Epithelial cell of prostate (primary cell): ENCODE measurements at regions not wholly inside any gene's neighbourhood (a gene's known extent, or its start where the extent isn't known, plus 50 kb on each side); places are given as distances from the start of the nearest gene placed in this dataset.
"Not testable (repeated sequence)": the region's sequence is repeated elsewhere in the genome, so short reads cannot be mapped to it uniquely, and the experiment has no call there.

Experiments used
- DNase-seq: peaks from one replicate; pipeline ENCODE4 v3.0.0-alpha.2; 2011; ENCODE audit warnings: low read depth, low spot score
- H3K27ac ChIP-seq: fragments of 450-650 bp; 2 replicates; pipeline ENCODE4 v1.5.1; 2017; ENCODE audit warnings: mild to moderate bottlenecking

DNA sequence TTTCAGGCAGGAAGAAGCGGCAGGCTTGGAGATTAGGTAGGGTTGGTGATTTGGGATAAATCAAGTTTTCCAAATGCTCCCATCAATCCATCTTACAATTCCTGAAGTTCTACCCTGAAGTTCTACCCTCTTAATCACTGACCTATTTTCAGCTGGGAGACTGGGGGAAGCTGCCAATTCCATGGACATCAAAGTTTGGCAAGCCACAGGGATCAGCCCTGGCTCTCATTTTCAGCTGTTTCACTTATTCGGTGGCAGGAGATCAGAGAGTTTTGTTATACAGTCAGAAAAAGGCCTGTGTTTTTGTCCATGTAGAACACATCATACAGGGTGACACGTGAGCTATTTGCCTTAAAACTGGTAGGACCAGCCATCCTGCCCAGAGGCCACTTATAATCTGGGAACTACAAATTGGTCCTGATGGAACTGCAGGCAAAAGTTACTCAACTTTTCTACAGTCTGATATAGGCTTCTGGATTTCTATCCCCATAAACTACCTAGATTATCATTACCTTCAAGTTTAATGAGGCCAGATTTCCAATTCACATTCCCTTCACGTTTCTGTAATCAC, 112.9 kb upstream of the ZNF746 start:
- no peak overlapping the region for H3K27ac ChIP-seq
- DNase-seq: no peak

DNA sequence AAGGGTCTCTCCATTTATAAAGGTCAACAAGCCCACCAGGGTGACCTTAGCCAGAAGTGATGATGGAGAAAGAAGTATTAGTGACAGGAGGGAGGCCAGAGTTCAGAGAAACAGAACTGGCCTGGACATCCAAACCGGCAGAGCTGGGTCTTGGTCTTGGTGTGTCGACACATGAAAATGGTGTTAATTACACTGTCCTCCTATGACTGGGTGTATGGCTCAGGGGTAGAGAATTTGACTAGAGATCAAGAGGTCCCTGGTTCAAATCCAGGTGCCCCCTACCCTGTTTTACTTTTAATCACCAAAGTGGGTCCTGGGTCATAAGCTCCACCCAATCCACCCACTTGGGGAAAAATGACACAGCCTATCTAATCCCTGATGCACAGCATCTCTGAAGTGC, 110.6 kb upstream of the ZNF746 start:
- no peak overlapping the region for H3K27ac ChIP-seq
- no peak for DNase-seq

DNA sequence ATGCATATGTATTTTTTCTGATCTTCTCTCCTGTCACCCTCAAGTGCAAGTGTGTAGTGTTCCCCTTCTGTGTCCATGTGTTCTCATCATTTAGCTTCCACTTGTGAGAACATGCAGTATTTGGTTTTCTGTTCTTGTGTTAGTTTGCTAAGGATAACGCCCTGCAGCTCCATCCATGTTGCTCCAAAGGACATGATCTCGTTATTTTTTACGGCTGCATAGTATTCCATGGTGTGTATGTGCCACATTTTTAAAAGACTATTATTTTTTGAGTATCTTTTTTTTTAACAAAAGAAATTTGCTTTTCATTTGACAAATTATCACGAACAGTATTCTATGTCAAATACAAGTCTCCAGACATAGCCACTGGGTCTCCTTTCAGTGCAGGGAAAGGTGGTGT, 110.1 kb upstream of the ZNF746 start:
- no peak for DNase-seq
- no peak overlapping the region for H3K27ac ChIP-seq

DNA sequence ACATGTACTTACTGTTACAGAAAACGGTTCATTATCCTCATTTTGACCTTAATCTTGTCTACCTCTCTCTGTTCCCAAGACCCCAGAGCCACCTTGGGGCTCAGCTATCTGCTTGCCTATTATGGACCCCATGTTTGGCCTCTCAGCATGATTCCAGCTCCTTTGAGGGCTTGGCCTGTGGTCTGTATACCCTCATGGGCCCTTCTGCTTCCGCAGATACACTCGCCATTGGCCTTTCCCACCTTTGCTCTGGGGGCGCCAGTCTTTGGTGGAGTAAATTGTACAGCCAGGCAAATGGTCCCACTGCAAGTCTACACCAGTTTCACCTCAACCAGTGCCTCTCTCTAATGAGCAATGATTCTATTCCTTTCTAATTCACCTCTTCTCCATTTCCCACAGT, 109.2 kb upstream of the ZNF746 start:
- H3K27ac ChIP-seq: no peak overlapping the region
- no peak for DNase-seq

DNA sequence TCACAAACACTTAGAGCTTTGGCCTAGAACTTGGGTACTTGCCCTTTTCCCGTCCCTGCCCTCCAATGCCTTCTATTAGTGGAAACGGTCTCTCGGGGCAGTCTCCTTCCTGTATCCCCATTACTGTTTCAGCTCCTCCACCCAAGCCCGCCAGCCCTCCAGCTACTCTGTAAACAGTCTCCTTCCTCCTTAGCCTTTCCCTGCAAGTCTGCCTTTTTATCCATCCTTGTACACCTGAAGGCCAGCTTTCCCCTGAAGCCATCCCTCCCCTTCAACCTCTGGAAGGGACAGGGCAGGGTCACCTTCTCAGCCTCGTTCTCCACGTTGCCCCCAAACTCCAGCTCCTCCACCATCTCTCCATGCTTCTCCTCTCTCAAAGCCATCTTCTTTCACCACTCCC, 108.1 kb upstream of the ZNF746 start:
- DNase-seq: no peak
- no peak overlapping the region for H3K27ac ChIP-seq

DNA sequence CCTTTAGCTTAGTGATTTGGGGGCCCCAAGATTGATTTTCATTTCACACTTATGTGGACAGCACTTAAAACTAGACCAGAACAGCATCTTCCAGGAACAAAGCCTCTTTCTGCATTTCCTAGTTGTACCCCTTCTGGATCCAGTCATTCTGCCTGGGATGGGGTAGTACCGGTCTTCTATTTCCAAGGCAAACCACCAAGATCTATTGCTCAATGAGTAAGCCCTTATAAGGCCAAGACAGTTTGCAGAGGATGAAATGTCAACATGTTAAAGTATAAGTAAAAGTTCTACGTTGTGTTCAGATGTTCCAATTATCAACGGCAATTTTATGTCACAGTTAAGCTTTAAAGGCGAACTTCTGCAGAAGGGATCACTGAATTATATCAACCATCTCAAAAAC, 106.9 kb upstream of the ZNF746 start:
- DNase-seq: no peak
- no peak overlapping the region for H3K27ac ChIP-seq

DNA sequence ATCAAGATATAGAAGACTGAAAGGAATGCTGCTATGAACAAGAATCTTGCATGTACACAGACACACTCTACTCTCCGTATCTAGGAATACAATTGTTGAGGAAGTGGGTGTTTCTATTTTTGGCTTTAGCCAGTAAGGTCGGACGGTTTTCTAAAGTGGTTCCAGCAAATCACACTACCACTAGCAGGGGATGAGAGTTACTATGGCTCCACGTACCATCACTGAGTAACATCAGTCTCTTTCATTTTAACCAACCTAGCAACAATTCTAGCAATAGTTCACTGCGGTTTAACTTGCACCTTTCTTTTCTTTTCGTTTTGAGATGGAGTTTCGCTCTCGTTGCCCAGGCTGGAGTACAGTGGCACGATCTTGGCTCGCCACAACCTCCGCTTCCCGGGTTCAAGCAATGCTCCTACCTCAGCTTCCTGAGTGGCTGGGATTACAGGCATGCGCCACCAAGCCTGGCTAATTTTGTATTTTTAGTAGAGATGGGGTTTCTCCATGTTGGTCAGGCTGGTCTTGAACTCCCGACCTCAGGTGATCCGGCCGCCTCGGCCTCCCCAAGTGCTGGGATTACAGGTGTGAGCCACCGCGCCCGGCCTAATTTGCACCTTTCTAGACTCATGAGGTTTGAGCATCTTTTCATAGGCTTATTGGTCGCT, 103.2 kb upstream of the ZNF746 start:
- H3K27ac ChIP-seq, DNase-seq: not testable (repeated sequence)

DNA sequence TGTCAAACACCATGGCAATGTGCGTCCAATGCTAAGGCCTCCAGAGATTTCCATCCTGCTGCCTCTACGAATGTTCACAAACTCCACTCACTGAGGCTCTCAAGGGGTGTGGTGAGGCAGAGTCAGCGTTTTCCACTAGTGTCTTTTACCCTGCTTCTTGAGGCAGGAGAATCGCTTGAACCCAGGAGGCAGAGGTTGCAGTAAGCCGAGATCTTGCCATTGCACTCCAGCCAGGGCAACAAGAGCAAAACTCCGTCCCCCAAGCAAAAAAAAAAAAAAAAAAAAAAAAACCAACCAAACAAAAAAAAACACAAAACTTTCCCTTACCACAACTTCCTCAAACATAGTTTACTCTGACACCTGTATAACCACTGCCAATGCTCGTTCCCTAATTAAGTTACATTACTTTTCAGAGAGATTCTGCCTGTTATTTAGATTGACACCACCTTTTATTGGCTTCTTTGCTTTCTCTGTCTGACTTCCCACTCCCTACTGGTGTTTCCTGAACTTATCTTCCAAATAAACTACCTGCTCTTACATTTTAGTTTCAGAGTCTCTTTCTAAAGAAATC, 102.1 kb upstream of the ZNF746 start:
- no peak for DNase-seq
- H3K27ac ChIP-seq: no peak overlapping the region

DNA sequence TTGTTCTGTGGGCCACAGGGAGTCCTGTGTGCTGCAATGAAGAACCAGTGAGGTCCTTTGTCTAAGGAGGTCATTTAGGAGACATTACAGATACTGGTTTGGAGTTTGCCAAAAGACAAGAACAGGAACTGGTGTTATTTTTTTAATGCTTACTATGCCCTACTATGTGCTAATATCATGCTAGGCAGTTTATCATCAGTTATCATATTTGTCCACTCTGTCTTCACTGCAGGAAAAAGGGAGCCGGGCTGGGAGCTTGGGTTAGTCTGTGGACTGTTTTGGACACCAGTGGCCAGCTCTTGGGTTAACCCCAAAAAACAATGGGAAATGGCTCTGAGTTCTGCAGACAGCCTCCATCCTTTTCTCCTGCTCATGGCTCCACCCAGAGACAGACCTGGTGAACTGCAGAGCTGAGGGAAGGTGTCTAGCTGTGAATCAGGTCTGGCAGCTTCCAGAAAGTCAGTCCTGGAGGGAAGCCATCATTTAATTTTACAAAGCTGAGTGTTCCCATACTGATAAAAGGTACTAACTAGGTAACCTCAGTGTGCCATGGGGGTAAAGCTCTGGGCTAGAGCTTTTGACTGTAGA, 101.2 kb upstream of the ZNF746 start:
- DNase-seq: peak; percentile 10

DNA sequence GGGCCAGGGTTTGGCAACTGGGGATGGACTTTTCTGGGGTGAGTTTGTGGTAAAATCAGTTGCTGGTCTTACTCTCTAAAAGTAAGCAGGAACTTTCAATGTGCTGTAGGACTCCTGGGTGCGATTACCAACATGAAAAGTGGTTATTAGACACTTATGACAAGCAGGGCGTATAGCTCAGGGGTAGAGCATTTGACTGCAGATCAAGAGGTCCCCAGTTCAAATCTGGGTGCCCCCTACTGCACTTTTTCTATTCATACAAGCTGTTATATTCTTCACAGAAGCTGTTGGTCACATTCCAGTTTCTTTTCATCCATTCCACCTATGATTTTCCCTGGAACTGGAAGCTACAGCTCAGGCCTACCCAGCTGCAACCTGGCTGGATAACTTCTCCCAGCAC, 100.2 kb upstream of the ZNF746 start:
- not testable (repeated sequence) for H3K27ac ChIP-seq, DNase-seq

More for the DNA sequence above, 101.2 kb upstream of the ZNF746 start:
- no peak overlapping the region for H3K27ac ChIP-seq

DNA sequence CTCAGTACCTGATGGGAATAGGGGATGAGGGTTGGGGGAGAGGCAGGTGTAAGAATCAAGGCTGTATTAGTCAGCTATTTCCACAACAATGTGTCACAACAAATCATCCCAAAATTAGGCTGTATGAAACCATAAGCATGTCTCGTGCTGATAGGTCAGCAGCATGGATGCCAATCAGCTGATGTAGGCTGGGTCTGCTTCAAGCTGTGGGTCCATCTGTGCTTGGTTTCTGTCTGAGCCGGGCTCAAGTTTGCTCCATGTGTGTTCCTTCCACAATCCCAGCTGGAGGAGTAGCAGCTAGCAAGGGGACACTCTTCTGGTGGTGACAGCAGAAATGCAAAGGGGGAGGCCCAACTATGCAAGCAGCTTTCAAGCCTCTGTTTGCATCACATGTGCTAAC, 97.9 kb upstream of the ZNF746 start:
- no peak overlapping the region for H3K27ac ChIP-seq
- DNase-seq: no peak

DNA sequence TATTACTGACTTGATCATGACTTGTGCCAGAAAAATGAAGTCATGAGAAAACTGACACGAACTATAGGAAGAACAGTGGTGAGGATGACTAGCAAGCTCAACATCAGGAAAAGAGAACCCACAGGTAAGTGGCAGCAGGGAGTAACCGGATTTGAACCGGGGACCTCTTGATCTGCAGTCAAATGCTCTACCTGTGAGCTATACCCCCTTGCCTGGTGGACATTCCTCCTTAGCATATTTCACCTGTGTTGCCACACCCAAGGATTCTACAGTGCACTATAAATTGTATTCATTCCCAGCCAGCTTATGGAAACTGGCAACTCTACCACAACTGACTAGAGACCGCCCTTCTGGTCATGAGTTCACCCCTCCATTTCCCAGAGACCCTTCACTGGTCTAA, 97.5 kb upstream of the ZNF746 start:
- DNase-seq: no peak
- no peak overlapping the region for H3K27ac ChIP-seq

DNA sequence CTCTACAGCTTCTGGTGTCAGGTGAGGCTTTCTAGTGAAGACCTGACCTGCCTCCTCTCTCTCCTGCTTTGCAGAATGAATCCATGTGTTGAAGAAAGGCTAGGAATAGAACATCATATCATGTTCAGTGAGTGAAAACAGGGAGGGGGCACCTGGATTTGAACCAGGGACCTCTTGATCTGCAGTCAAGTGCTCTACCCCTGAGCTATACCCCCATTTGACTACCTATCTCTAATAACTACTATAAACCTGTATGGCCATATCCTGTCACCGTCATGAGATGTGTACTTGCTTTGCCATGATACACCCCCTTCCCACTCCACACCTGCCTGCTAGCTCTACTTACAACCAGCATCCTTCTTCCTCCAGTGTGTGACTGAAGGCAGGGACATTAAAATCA, 91.3 kb upstream of the ZNF746 start:
- H3K27ac ChIP-seq: no peak overlapping the region
- no peak for DNase-seq

DNA sequence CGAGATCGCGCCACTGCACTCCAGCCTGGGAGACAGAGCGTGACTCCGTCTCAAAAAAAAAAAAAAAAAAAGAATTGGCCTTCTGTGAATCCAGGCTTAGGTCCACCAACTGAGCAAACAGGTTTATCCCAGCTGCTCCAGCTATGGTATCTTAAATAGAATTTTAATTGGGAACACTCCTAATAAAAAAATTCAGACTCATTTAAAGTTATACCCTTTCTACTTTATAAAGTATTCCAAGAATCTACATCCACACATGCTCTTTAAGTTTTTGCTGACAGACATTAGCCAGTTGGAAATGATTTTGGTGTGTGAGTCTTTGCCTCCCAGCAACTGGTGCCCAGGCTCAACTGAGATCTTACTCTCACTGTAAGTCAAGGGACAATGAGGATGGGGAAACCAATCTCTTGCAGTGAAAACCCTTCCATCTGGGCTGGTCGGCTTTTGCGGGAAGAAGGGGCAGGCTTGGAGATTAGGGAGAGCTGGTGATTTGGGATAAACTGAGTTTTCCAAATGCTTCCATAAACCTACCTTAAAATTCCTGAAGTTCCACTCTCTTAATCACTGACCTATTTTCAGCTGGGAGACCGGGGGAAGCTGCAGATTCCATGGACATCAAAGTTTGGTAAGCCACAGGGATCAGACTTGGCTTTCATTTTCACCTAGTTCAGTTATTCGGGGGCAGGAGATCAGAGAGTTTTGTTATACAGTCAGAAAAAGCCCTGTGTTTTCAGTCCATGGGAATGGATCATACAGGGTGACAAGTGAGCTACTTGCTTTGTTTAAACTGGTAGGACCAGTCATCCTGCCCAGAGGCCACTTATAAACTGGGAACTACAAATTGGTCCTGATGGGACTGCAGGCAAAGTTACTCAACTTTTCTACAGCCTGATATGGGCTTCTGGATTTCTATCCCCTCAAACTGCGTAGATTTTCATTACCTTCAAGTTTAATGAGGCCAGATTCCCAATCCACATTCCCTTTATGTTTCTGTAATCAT, 89.3 kb upstream of the ZNF746 start:
- H3K27ac ChIP-seq: no peak overlapping the region
- DNase-seq: no peak

DNA sequence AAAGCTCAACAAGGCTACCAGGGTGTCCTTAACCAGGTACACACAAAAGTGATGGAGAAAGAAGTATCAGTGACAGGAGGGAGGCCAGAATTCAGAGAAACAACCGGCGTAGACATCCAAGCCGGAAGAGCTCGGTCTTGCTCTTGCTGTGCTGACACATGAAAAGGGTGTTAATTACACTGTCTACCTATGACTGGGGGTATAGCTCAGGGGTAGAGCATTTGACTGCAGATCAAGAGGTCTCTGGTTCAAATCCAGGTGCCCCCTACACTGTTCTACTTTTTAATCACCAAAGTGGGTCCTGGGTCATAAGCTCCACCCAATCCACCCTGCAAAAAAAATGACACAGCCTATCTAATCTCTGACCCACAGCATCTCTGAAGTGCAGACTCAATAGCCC, 86.9 kb upstream of the ZNF746 start:
- no peak overlapping the region for H3K27ac ChIP-seq
- DNase-seq: no peak

DNA sequence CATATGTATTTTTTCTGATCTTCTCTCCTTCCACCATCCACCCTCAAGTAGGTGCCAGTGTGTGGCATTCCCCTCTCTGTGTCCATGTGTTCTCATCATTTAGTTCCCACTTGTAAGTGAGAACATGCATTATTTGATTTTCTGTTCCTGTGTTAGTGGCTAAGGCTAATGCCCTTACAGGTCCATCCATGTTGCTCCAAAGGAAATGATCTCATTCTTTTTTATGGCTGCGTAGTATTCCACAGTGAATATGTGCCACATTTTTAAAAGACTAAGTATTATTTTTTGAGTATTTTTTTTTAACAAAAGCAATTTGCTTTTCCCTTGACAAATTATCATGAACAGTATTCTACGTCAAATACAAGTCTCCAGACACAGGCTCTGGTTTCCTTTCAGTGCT, 86.4 kb upstream of the ZNF746 start:
- H3K27ac ChIP-seq: no peak overlapping the region
- DNase-seq: no peak

DNA sequence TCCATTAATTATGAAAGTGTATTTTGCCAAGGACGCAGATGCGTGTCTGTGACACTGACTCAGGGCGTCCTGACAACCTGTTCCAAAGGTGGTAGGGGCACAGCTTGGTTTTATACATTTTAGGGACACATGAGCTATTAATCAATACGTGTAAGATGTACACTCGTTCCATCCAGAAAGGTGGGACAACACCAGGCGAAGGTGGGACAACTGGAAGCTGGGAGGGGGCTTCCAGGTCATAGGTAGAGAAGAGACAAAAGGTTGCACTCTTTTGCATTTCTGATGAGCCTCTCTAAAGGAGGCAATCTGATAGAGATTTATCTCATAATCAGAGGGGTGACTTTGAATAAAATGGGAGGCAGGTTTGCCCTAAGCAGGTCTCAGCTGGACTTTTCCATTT, 82.7 kb upstream of the ZNF746 start:
- H3K27ac ChIP-seq: no peak overlapping the region
- no peak for DNase-seq

DNA sequence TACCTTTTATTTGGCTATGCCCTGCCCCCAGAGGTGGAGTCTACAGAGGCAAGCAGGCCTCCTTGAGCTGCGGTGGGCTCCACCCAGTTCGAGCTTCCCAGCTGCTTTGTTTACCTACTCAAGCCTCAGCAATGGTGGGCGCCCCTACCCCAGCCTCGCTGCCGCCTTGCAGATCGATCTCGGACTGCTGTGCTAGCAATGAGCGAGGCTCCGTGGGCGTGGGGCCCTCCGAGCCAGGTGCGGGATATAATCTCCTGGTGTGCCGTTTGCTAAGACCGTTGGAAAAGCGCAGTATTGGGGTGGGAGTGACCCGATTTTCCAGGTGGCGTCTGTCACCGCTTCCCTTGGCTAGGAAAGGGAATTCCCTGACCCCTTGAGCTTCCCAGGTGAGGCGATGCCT, 81.8 kb upstream of the ZNF746 start:
- not testable (repeated sequence) for DNase-seq, H3K27ac ChIP-seq

DNA sequence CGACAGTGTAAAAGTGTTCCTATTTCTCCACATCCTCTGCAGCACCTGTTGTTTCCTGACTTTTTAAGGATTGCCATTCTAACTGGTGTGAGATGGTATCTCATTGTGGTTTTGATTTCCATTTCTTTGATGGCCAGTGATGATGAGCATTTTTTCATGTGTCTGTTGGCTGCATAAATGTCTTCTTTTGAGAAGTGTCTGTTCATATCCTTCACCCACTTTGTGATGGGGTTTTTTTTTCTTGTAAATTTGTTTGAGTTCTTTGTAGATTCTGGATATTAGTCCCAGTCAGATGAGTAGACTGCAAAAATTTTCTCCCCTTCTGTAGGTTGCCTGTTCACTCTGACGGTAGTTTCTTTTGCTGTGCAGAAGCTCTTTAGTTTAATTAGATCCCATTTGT, 76.8 kb upstream of the ZNF746 start:
- not testable (repeated sequence) for H3K27ac ChIP-seq, DNase-seq

DNA sequence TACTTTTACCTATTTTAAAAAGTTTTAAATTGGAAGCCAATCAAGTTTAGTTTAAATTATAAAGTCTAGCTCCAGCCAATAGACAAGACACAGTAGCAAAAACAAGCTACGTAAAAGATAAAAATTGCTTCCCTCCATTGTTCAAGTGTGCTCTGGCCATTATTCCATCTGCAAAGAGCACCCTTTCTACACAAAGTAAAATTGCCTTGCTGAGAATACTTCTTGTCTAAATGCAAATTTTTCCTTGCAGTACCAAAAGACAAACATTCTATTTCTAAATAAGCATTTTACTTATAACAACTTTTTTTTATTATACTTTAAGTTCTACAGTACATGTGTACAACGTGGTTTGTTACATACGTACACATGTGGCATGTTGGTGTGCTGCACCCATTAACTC, 75.9 kb upstream of the ZNF746 start:
- no peak overlapping the region for H3K27ac ChIP-seq
- no peak for DNase-seq

DNA sequence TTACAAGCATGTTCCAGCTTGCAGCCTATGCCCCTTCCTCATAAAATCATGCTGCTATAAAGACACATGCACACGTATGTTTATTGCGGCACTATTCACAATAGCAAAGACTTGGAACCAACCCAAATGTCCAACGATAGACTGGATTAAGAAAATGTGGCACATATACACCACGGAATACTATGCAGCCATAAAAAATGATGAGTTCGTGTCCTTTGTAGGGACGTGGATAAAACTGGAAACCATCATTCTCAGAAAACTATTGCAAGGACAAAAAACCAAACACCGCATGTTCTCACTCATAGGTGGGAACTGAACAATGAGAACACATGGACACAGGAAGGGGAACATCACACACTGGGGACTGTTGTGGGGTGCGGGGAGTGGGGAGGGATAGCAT, 75.3 kb upstream of the ZNF746 start:
- DNase-seq, H3K27ac ChIP-seq: not testable (repeated sequence)
